GM19240 (cell line): ENCODE measurements at regions not wholly inside any gene's neighbourhood (a gene's known extent, or its start where the extent isn't known, plus 50 kb on each side); places are given as distances from the start of the nearest gene placed in this dataset.
"Not testable (repeated sequence)": the region's sequence is repeated elsewhere in the genome, so short reads cannot be mapped to it uniquely, and the experiment has no call there.

Source experiments
- DNase-seq: peaks from one replicate; pipeline ENCODE4 v3.0.0; 2011; ENCODE audit warnings: low spot score; ENCODE audit not compliant: insufficient read length

GRCh38 chr2:224178056-224178455 is 139.0 kb upstream of the SERPINE2 start:
- no peak for DNase-seq

DNA sequence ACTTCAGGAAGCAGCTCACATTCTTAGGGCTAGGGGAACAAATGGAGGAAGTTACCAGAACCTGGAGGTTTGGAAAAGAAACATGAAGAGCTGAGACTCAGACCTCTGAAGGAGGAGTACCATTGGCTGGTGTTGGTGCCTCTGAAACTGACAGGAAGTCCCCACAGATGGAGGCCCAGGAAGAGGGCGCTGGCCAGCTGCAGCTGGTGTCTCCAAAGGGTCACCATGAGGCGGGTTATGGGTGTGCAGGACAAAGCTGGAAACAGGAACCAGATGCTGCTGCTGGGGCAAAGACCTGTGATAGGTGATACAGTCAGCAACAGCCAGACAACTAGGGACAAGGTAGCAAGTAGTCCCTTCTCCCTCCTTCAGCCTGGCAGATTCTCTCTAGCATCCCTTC is 136.5 kb upstream of the SERPINE2 start:
- DNase-seq, result no peak

- no peak for DNase-seq
These were observed 135.9 kb upstream of the SERPINE2 start for GRCh38 chr2:224174990-224175389.

DNA sequence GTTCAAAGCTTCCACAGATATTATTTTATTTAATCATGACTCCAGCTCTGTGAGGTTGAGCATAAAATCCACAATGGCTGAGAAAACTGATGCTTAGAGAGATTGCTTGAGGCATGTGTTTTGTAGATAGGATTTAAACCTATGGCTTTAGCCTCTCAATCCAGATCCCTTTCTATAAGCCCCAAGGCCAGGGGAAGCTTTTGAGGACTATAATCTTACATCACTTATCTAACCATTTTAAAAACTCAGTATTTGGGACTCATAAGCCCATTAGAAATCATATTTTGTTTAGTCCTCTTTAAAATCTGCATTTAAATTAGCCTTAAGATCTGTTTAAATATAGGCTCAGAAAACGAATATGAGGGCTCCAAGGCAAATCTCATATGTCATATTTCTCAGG is 135.4 kb upstream of the SERPINE2 start:
- no peak for DNase-seq

GRCh38 chr2:224173933-224174332 is 134.8 kb upstream of the SERPINE2 start:
- DNase-seq, result no peak

DNA sequence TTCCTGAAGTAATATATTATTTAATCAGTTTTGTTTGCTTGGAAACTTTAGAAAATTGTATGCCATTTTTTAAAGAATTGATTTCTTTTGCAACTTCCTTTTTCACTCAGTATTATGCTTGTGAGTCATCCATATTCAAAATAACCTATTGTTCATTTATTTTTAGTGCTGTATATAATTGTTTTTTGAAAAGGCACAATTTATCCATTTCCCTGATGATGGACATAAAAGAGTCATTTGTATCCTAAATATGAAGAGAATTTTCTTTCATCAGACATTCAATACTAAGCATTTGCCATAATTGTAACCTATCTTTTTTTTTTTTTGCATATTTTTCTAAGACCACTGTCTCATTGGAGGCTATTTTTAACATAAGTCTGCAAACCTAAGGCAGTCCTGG is 134.1 kb upstream of the SERPINE2 start:
- no peak for DNase-seq

DNA sequence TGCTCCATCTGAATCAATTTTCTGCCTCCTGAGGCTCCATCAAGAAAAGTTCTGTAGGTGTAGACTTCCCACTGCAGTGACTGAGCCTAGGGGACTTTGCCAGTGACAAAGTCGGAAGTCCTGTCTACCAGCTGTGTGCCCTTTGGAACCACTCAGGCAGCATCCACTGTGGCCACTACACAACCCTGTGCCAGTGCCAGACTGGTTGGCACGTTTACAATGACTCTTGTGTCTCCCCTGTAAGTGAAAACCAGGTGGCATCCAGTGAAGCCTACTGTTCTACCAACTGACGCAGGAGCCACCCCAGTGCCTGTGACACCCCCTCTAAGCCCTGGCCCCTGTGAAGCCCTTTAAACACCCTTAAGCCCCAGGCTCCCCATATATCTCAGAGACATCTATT is 132.1 kb upstream of the SERPINE2 start:
- DNase-seq, result no peak

- DNase-seq, result no peak
These were observed 130.8 kb upstream of the SERPINE2 start for GRCh38 chr2:224169847-224170246.

GRCh38 chr2:224167781-224168180 is 128.7 kb upstream of the SERPINE2 start:
- DNase-seq, result not testable (repeated sequence)

DNA sequence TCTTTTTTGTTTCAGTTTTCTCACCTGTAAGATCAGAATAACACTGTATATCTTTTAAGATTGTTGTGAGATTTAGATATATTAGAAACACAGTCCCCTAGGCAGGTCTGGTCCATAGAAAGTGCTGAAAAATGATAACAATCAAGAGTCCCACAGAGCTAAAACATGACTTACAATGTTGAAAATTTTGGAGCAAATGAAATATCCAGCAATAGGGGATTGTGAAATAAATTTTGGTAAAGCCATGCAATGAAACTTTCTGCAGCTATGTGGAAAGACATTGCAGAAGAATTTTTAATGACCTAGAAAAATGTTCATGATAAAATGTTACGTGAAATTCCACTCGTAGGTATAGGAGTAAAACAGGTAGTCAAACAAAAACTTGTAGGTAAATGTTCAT is 127.6 kb upstream of the SERPINE2 start:
- no peak for DNase-seq

- DNase-seq, result no peak
These were observed 126.8 kb upstream of the SERPINE2 start for GRCh38 chr2:224165901-224166319.

GRCh38 chr2:224163566-224164307 is 124.7 kb upstream of the SERPINE2 start:
- DNase-seq, result no peak

DNA sequence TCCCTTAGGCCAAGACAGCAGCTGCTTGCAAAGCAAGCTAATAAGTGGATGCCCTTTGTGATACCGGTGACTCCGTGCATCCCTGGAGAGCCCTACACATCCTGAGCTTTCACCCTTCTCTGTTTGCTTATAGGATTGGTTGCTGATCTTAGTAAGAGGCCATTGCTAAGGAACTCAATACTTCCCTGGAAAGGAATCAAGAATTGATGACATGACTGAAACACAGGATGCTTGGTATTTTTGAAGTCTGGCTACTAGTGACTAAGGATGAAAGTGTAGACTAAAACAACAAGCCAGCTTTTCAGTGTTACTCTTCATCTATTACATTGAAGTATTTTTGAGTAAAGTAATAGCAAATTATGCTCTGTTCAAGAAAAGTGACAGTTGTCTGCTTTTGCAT is 123.0 kb upstream of the SERPINE2 start:
- DNase-seq, result no peak

DNA sequence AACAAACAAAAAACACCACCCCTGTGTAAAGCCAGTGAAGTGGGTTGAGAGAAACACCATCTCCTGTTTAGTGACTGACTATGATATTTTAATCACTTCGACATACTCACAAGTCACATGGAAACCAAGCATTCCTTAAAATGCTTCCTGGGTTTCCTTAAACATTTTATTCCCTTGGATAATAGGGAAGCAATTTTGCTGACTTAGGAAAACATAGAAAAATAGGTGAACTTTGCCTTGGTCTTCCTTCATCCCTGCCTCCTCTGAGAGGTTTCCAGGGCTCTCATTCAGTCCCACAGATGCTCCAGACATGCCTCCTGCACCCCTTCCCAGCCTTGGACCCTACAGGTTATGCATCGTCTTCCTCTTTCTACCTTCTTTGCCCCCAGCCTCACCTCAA is 122.6 kb upstream of the SERPINE2 start:
- no peak for DNase-seq

DNA sequence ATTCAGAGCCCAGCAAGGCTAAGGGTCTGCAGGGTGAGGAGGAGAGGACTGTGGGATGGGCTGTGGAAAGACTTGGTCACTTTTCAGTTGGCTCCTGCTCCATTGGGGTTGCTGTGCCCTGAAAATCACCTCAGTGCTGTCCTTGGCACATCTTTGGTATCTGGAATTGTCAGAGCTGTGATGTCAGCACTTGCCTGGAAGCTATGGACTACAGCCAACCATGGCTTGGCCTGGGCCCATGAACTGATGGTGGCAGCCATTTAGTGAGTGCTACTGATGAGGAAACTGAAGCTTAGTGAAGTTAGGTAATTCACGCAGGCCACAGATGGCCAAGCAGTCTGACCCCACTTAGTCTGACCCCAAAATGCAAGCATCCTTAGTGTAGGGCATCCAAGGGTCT is 121.8 kb upstream of the SERPINE2 start:
- no peak for DNase-seq

- DNase-seq, result no peak
These were observed 120.4 kb upstream of the SERPINE2 start for GRCh38 chr2:224159345-224159928.

- DNase-seq, result no peak
These were observed 119.7 kb upstream of the SERPINE2 start for GRCh38 chr2:224158831-224159230.

GRCh38 chr2:224158061-224158460 is 119.0 kb upstream of the SERPINE2 start:
- no peak for DNase-seq

GRCh38 chr2:224157655-224158054 is 118.6 kb upstream of the SERPINE2 start:
- no peak for DNase-seq

GRCh38 chr2:224156436-224156835 is 117.3 kb upstream of the SERPINE2 start:
- DNase-seq, result no peak

GRCh38 chr2:224155896-224156295 is 116.8 kb upstream of the SERPINE2 start:
- no peak for DNase-seq

DNA sequence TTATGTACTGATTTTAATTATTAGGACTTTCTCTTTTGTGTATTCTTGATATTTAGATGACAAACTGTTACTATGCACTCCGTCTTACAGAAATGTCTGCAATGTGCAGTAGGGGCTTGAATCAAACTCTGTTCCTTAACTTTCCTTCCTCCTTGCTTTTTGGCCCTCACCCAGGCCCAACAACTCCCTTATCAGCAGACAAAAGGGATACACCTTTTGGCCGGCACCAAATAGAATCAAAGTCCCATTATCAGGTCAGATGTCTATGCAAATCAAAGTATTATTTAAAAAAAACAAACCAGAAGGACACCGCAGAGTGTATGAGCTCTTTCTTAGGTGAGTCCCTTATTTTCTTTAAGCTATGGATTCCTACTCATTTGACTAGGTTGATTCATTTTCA is 116.3 kb upstream of the SERPINE2 start:
- no peak for DNase-seq

DNA sequence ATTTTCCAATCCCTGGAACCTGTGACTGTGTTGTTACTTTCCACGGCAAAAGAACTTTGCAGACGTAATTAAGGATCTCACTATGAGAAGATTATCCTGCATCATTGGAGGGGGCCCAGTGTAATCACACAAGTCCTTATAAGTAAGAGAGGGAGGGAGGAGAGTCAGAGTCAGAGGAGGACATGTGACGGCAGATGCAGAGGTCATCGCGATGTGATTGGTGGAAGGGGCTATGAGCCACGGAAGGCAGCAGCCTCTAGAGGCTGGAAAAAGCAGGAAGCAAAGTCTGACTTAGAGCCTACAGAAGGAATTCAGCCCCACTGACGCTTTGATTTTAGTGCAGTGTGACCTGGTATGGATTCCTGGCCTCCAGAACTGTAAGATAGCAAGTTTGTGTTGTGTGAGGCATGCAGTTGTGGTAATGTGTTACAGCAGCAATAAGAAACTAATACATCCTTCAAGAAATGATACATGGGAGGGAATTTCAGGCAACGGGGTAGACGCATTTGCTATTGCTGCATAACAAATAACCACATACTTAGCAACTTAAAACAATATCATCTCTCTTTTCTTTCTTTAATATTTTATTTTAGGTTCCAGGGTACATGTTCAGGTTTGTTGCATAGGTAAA is 112.7 kb upstream of the SERPINE2 start:
- DNase-seq, result no peak
